Naive thymus-derived CD8-positive, alpha-beta T cell (primary cell): ENCODE measurements at regions not wholly inside any gene's neighbourhood (a gene's known extent, or its start where the extent isn't known, plus 50 kb on each side); places are given as distances from the start of the nearest gene placed in this dataset.

Experiments used
- ATAC-seq, 2 donors: fragments of 150-1000 bp; cut with Tn5 transposase in 1 of 2; sonication (Bioruptor Pico), chemical (Tn5 transposase) in 1 of 2; 1 replicate in 1 of 2; 2 replicates in 1 of 2; pipeline ENCODE4 v1.10.0; 2021; ENCODE audit warnings: mild to moderate bottlenecking in 2 of 2, moderate library complexity in 2 of 2
- POLR2A ChIA-PET: fragments of 350-600 bp; sonication (Branson Sonifier 250); formaldehyde crosslinking; loops from one replicate; lab custom pipeline; 2021; ENCODE audit warnings: antibody characterized with exemption; lab: Charles Lee
- DNase-seq, 10 donors: peaks; one replicate each; pipeline versions ENCODE4 v3.0.0 to v3.0.0-alpha.2; 2020 to 2022
- H3K27ac Mint-ChIP-seq, 10 donors: one replicate each; pipeline ENCODE4 v1.8.0; 2020 to 2022; ENCODE audit warnings: mild to moderate bottlenecking in 10 of 10, mixed read lengths in 10 of 10, moderate library complexity in 4 of 10, inconsistent platforms in 1 of 10
- H3K27me3 Mint-ChIP-seq, 5 donors: one replicate each; pipeline ENCODE4 v1.8.0; 2021 to 2022; ENCODE audit warnings: mixed read lengths in 5 of 5
- H3K36me3 Mint-ChIP-seq, 3 donors: one replicate each; pipeline ENCODE4 v1.8.0; 2020 to 2022; ENCODE audit warnings: mixed read lengths in 3 of 3, mild to moderate bottlenecking in 2 of 3, inconsistent platforms in 1 of 3
- H3K4me1 Mint-ChIP-seq, 4 donors: one replicate each; pipeline ENCODE4 v1.8.0; 2021 to 2022; ENCODE audit warnings: mixed read lengths in 4 of 4
- H3K4me3 Mint-ChIP-seq, 10 donors: one replicate each; pipeline ENCODE4 v1.8.0; 2020 to 2022; ENCODE audit warnings: mild to moderate bottlenecking in 10 of 10, mixed read lengths in 10 of 10, moderate library complexity in 6 of 10, inconsistent platforms in 1 of 10
- H3K9me3 Mint-ChIP-seq, 9 donors: one replicate each; pipeline ENCODE4 v1.8.0; 2020 to 2022; ENCODE audit warnings: mixed read lengths in 9 of 9, mild to moderate bottlenecking in 3 of 9, inconsistent platforms in 1 of 9, moderate library complexity in 1 of 9

GRCh38 chr4:140298001-140298400 is 75.4 kb upstream of the SCOC start:
- H3K9me3 Mint-ChIP-seq = no peaks in the 10 kb centered on the region
- no peak overlapping the region for H3K27ac Mint-ChIP-seq
- no peak for ATAC-seq
- H3K4me3 Mint-ChIP-seq = no peak overlapping the region
- H3K27me3 Mint-ChIP-seq = peaks cover 0 to 9% (median 1%) of the 10 kb centered on the region in 5 donors
- no peak for DNase-seq
- POLR2A ChIA-PET = no interaction called here
- H3K4me1 Mint-ChIP-seq = peaks cover 0 to 2% (median 0%) of the 10 kb centered on the region in 4 donors
- H3K36me3 Mint-ChIP-seq = no peaks in the 10 kb centered on the region

DNA sequence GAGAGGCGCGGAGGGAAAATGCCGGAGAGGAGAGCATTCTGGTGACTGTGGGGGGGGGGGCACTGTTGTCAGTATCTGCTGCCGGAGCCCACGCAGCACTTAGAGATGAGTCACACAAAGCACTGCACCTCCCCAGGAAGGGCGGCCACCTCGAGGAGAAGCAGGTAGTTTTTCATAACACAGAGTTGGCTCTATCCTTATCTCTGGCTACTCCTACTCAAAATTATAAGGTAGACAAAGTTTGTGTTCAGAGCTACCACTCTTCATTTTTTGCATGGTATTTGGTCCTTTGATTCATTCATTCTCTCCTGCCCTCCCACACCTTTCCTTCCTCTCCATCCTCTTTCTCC is 76.2 kb upstream of the SCOC start:
- POLR2A ChIA-PET = no interaction called here
- Mint-ChIP-seq H3K36me3 (no peaks in the 10 kb centered on the region), H3K4me1 (peaks cover 0 to 2% (median 0%) of the 10 kb centered on the region in 4 donors), H3K27ac (no peak overlapping the region), H3K4me3 (no peak overlapping the region), H3K9me3 (no peaks in the 10 kb centered on the region), H3K27me3 (peaks cover 0 to 9% (median 1%) of the 10 kb centered on the region in 5 donors)
- no peak for ATAC-seq
- no peak for DNase-seq

DNA sequence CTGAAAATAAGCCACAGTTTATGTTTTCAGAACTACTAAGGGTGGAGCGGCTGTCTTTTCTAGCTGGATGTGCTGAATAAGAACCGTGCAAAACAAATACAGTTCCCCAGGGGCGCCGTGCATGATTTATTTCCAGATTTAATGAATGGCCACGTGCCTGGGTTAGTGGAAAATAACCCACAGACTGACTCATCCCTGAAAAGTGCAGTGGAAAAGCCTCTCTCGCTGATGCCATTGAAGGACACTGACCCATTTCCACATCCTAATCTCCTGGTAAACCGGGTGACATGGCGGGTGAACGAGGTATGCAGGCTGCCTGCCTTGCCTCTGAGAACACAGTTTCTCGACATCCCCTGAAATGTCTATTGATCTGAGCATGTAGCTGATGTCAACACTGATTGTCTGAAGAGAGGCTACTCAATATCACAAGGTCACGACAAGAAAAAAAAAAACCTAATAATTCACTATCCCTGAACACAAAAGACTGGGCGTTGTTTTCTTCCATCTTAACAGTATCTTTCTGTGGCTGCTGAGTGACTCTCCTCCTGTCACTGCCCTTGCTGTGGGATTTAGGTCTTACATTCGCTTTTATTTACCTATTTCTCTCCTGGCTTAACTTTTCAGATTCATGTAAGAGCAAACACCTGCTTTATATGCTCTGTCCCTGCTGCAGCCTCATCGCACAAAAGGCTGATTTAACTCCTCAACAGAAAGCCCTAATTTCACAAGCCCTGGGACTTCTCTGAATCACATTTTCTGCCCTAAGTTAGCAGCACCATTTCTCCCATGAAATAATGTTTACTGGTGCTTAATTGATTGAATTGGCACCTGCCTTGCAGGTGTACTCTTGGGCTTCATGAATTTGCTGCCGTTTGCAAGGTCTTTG is 76.9 kb upstream of the SCOC start:
- POLR2A ChIA-PET = no interaction called here
- H3K4me1 Mint-ChIP-seq = peaks cover 0 to 2% (median 0%) of the 10 kb centered on the region in 4 donors
- peak overlapping the region in 1 of 10 donors; percentile 9 for H3K27ac Mint-ChIP-seq
- no peaks in the 10 kb centered on the region for H3K36me3 Mint-ChIP-seq
- H3K27me3 Mint-ChIP-seq = peaks cover 0 to 9% (median 1%) of the 10 kb centered on the region in 5 donors
- H3K4me3 Mint-ChIP-seq = no peak overlapping the region
- DNase-seq (no peak), ATAC-seq (no peak)
- no peaks in the 10 kb centered on the region for H3K9me3 Mint-ChIP-seq

- H3K27ac Mint-ChIP-seq = no peak overlapping the region
- peaks cover 0 to 2% (median 0%) of the 10 kb centered on the region in 4 donors for H3K4me1 Mint-ChIP-seq
- DNase-seq = no peak
- H3K9me3 Mint-ChIP-seq = no peaks in the 10 kb centered on the region
- no peak overlapping the region for H3K4me3 Mint-ChIP-seq
- no peaks in the 10 kb centered on the region for H3K36me3 Mint-ChIP-seq
- POLR2A ChIA-PET = no interaction called here
- ATAC-seq = no peak
- H3K27me3 Mint-ChIP-seq = peaks cover 0 to 9% (median 1%) of the 10 kb centered on the region in 5 donors
These were observed 79.5 kb upstream of the SCOC start for GRCh38 chr4:140293979-140294378.

GRCh38 chr4:140291259-140291658 is 82.2 kb upstream of the SCOC start:
- DNase-seq (no peak), ATAC-seq (no peak)
- Mint-ChIP-seq H3K9me3 (no peaks in the 10 kb centered on the region), H3K27me3 (peaks cover 0 to 8% (median 1%) of the 10 kb centered on the region in 5 donors), H3K4me1 (peaks cover 0 to 2% (median 0%) of the 10 kb centered on the region in 4 donors), H3K36me3 (no peaks in the 10 kb centered on the region), H3K27ac (no peak overlapping the region), H3K4me3 (no peak overlapping the region)
- POLR2A ChIA-PET = no interaction called here

DNA sequence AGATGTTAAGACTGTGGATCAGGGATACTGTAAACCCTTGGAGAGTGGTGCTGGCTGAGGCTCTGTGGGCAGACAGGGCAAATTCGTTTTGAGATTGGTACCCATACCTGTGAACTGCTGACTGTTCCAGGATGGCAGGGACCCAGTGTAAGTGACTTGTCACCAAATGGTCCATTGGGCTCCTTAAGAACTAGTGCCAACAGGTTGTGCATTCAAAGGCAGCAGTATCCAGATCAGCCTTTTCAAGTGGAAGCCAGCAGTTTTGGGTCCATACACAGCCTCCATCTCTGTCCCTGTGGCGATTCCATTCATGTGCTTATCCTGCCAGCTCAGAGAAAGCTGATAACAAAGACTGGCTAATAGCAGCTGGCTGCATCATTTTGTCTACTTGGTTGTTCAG is 84.0 kb upstream of the SCOC start:
- Mint-ChIP-seq H3K4me3 (no peak overlapping the region), H3K27ac (no peak overlapping the region), H3K27me3 (peaks cover 0 to 5% (median 0%) of the 10 kb centered on the region in 5 donors), H3K9me3 (no peaks in the 10 kb centered on the region), H3K4me1 (no peaks in the 10 kb centered on the region), H3K36me3 (no peaks in the 10 kb centered on the region)
- ATAC-seq (no peak), DNase-seq (no peak)
- POLR2A ChIA-PET = no interaction called here

DNA sequence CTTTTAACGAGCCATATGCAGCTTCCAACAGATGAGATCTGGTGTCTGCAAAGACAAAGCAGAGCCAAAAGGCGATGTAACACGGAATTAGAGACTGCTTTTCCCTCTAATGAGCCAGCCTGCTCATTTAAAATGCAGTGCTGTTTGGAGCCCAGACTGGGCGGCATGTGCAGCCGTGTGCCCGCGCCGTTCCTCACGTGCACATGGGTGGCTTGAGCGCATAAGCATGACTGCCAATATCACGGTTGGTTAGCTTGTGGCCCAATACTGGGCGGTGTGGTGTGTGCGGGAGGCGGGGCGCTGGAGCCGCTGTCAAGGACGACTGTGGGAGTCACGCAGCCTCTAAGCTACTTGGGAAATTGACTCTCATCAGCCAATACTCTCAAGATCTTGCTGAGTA is 87.0 kb upstream of the SCOC start:
- H3K36me3 Mint-ChIP-seq = no peaks in the 10 kb centered on the region
- H3K27me3 Mint-ChIP-seq = peaks cover 0 to 6% (median 3%) of the 10 kb centered on the region in 5 donors
- no peak overlapping the region for H3K27ac Mint-ChIP-seq
- no peak overlapping the region for H3K4me3 Mint-ChIP-seq
- POLR2A ChIA-PET = no interaction called here
- no peaks in the 10 kb centered on the region for H3K4me1 Mint-ChIP-seq
- H3K9me3 Mint-ChIP-seq = no peaks in the 10 kb centered on the region
- ATAC-seq (no peak), DNase-seq (no peak)

GRCh38 chr4:140284456-140284855 is 89.0 kb upstream of the SCOC start:
- Mint-ChIP-seq H3K9me3 (peaks cover 0 to 4% (median 0%) of the 10 kb centered on the region in 9 donors), H3K4me3 (no peak overlapping the region), H3K4me1 (no peaks in the 10 kb centered on the region), H3K36me3 (peaks cover 0 to 4% (median 0%) of the 10 kb centered on the region in 3 donors), H3K27ac (no peak overlapping the region), H3K27me3 (peaks cover 4 to 12% (median 8%) of the 10 kb centered on the region in 5 donors)
- DNase-seq (no peak), ATAC-seq (no peak)
- POLR2A ChIA-PET = no interaction called here

DNA sequence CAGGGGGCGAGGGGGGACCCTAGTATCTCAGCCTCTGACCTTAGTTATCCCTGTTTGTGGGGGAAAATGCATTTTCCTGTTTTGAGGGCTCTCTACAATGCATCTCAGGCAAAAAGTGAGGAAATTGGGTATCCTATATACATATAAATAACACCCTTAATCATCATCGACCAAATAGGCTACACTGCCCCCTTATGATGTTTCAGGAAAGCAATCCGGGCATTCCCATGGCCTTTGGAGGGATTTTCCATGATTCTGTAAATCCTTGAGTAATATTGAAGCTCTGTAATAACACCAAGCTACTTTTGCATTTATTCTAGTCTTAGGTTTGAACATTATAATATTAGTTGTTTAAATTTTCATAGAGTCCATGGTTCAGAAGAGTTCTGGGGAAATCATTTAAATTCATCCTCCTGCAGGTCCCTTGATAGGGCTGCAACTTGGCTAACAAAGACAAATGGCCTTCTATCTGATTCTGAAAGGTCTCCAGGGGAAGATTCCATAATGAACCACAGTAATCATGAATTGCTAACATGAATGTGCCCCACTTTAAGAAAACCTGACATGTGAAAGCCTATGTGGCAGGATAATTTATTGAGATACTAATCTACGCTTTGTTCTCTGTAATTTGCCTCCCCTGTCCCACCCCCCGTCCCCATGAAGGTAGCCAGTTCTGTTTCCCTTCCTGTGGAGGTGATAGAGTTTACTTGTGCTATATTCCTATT is 91.5 kb upstream of the SCOC start:
- no peaks in the 10 kb centered on the region for H3K4me1 Mint-ChIP-seq
- no peak overlapping the region for H3K4me3 Mint-ChIP-seq
- no peak for DNase-seq
- ATAC-seq = no peak
- peaks cover 0 to 10% (median 7%) of the 10 kb centered on the region in 3 donors for H3K36me3 Mint-ChIP-seq
- no peak overlapping the region for H3K27ac Mint-ChIP-seq
- peaks cover 4 to 14% (median 10%) of the 10 kb centered on the region in 5 donors for H3K27me3 Mint-ChIP-seq
- POLR2A ChIA-PET = no interaction called here
- peaks cover 0 to 10% (median 2%) of the 10 kb centered on the region in 9 donors for H3K9me3 Mint-ChIP-seq

GRCh38 chr4:140277576-140277975 is 95.9 kb upstream of the SCOC start:
- Mint-ChIP-seq H3K4me3 (no peak overlapping the region), H3K9me3 (peaks cover 0 to 10% (median 2%) of the 10 kb centered on the region in 9 donors), H3K27me3 (peaks cover 0 to 12% (median 7%) of the 10 kb centered on the region in 5 donors), H3K4me1 (no peaks in the 10 kb centered on the region), H3K27ac (no peak overlapping the region), H3K36me3 (peaks cover 0 to 10% (median 7%) of the 10 kb centered on the region in 3 donors)
- DNase-seq = no peak
- ATAC-seq = no peak
- POLR2A ChIA-PET = no interaction called here

DNA sequence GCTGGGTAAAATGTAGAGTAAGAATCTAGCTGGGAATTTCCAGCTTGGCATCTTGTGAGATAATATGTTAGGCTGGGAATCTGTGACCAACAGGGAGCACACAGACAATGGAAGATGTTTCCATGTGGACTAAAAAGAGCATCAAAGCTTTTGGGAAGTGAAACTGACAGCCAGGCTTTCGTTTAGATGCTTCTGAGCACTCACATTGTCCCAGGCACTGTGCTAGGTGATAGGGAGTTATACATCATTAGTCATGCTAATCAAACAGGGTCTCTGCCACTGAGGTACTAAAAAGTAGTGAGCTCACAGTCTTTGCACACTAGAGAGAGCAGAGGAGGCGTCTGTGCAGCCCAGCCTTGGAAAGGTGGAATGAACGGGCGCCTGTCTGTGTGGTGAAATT is 101.9 kb upstream of the SCOC start:
- peaks cover 0 to 3% (median 0%) of the 10 kb centered on the region in 4 donors for H3K4me1 Mint-ChIP-seq
- H3K9me3 Mint-ChIP-seq = no peaks in the 10 kb centered on the region
- H3K27me3 Mint-ChIP-seq = peaks cover 0 to 2% (median 0%) of the 10 kb centered on the region in 5 donors
- no peak for DNase-seq
- H3K4me3 Mint-ChIP-seq = no peak overlapping the region
- POLR2A ChIA-PET = no interaction called here
- ATAC-seq = no peak
- H3K27ac Mint-ChIP-seq = no peak overlapping the region
- no peaks in the 10 kb centered on the region for H3K36me3 Mint-ChIP-seq

- ATAC-seq = no peak
- no peak overlapping the region for H3K4me3 Mint-ChIP-seq
- H3K4me1 Mint-ChIP-seq = peaks cover 0 to 3% (median 0%) of the 10 kb centered on the region in 4 donors
- H3K9me3 Mint-ChIP-seq = no peaks in the 10 kb centered on the region
- DNase-seq = no peak
- peaks cover 0 to 2% (median 0%) of the 10 kb centered on the region in 5 donors for H3K27me3 Mint-ChIP-seq
- no peak overlapping the region for H3K27ac Mint-ChIP-seq
- no peaks in the 10 kb centered on the region for H3K36me3 Mint-ChIP-seq
- POLR2A ChIA-PET = no interaction called here
These were observed 104.1 kb upstream of the SCOC start for GRCh38 chr4:140269369-140269768.

- no peak overlapping the region for H3K4me3 Mint-ChIP-seq
- H3K27ac Mint-ChIP-seq = no peak overlapping the region
- H3K4me1 Mint-ChIP-seq = peaks cover 0 to 3% (median 0%) of the 10 kb centered on the region in 4 donors
- ATAC-seq (no peak), DNase-seq (no peak)
- H3K27me3 Mint-ChIP-seq = peaks cover 0 to 3% (median 0%) of the 10 kb centered on the region in 5 donors
- POLR2A ChIA-PET = no interaction called here
- H3K9me3 Mint-ChIP-seq = no peaks in the 10 kb centered on the region
- H3K36me3 Mint-ChIP-seq = no peaks in the 10 kb centered on the region
These were observed 105.1 kb upstream of the SCOC start for GRCh38 chr4:140268186-140268841.
